ENCODE measurements at regions not wholly inside any gene's neighbourhood (a gene's known extent, or its start where the extent isn't known, plus 50 kb on each side); places are given as distances from the start of the nearest gene placed in this dataset.

DNA sequence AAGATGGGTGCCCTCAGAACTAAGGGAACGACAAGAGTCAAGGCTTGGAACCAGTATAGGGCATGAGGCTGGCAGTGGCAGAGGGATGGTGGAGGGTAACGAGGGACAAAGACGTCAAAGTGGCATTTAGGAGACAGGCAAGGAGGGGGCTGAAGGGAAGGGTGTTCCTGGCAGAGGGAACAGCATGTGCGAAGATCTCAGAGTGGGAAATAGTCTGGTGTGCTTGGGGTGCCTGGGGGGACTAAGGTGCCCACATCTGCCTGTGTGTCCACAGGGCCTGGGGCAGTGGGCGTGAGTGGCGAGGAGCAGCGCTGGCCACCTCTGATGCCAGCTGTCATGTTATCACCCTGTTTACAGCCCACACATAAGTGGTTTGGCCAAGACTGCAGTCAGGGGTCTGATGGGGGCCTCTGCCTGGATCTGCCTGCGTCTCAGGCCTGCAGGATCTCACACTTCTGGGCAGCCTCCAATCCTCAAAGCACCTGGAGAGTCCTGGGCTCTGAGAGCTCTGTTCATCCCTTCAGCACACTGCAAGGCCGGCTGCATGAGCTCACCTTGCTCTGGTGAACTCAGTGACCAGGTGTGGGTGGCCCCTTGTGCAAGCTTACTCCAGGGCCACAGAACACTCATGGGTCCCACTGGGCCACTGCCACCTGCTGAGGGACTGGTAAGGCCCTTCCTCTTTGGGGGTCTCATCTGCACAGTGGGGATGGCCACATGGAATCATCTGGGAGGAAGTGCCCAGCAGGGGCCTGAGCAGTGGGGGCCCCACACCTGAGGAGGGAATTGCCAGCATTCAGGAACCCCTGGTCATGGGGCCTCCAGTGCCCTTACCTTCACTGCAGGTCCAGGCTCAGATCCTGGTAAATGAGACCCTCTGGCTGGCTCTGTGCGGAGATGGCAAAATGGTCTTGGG lies 89.7 kb upstream of the SHISAL1 start:
- H3K9me3 Mint-ChIP-seq, result no peaks in the 10 kb centered on the region
- DNase-seq (ENCODE audit: low spot score in 2 of 2, unreplicated experiment in 2 of 2), result peak in 1 of 2 experiments; percentile 14
- H3K4me1 Mint-ChIP-seq, result peaks cover 13% of the 10 kb centered on the region
- no peak for TF ChIP-seq CTCF (IDR thresholded peaks at IDR 0.05; ENCODE audit: unreplicated experiment)
- peaks cover 27% of the 10 kb centered on the region for H3K27me3 Mint-ChIP-seq (ENCODE audit: low read depth)
- no peak overlapping the region for H3K27ac Mint-ChIP-seq
- no peaks in the 10 kb centered on the region for H3K36me3 Mint-ChIP-seq
- H3K4me3 Mint-ChIP-seq, result no peak overlapping the region

DNA sequence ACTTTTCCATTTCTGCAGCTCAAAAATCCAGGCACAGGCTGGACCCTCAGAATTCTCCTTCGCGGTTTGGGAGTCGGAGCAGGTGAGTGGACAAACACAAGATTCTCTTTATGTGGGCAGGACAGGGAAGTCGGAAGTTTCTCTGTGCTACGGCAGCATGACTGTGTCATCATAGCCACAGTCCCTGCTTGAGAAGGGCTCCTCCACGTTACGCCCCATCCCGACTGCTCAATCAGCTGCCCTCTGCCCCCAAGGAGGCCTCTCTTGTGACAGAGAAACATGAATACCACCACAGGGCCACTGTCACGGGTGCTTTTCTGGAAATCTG lies 89.0 kb upstream of the SHISAL1 start:
- H3K4me3 Mint-ChIP-seq, result no peak overlapping the region
- TF ChIP-seq CTCF (IDR thresholded peaks at IDR 0.05; ENCODE audit: unreplicated experiment), result no peak
- H3K27me3 Mint-ChIP-seq (ENCODE audit: low read depth), result peaks cover 31% of the 10 kb centered on the region
- no peaks in the 10 kb centered on the region for H3K9me3 Mint-ChIP-seq
- H3K27ac Mint-ChIP-seq, result no peak overlapping the region
- H3K4me1 Mint-ChIP-seq, result peaks cover 10% of the 10 kb centered on the region
- H3K36me3 Mint-ChIP-seq, result no peaks in the 10 kb centered on the region
- peak in 1 of 2 experiments; percentile 17 for DNase-seq (ENCODE audit: low spot score in 2 of 2, unreplicated experiment in 2 of 2)

- no peak for TF ChIP-seq CTCF (IDR thresholded peaks at IDR 0.05; ENCODE audit: unreplicated experiment)
- H3K4me3 Mint-ChIP-seq, result no peak overlapping the region
- H3K9me3 Mint-ChIP-seq, result no peaks in the 10 kb centered on the region
- no peak overlapping the region for H3K27ac Mint-ChIP-seq
- no peaks in the 10 kb centered on the region for H3K36me3 Mint-ChIP-seq
- H3K27me3 Mint-ChIP-seq (ENCODE audit: low read depth), result peaks cover 28% of the 10 kb centered on the region
- DNase-seq (ENCODE audit: low spot score in 2 of 2, unreplicated experiment in 2 of 2), result no peak
- peaks cover 12% of the 10 kb centered on the region for H3K4me1 Mint-ChIP-seq
Observed at GRCh38 chr22:44400763-44401060, 88.0 kb upstream of the SHISAL1 start.

GRCh38 chr22:44399906-44400762 lies 87.4 kb upstream of the SHISAL1 start:
- Mint-ChIP-seq H3K27me3 (ENCODE audit: low read depth) (peaks cover 28% of the 10 kb centered on the region), H3K9me3 (no peaks in the 10 kb centered on the region), H3K4me3 (no peak overlapping the region), H3K27ac (no peak overlapping the region), H3K4me1 (peaks cover 18% of the 10 kb centered on the region), H3K36me3 (no peaks in the 10 kb centered on the region)
- peak in 1 of 2 experiments; percentile 29 for DNase-seq (ENCODE audit: low spot score in 2 of 2, unreplicated experiment in 2 of 2)
- TF ChIP-seq CTCF (IDR thresholded peaks at IDR 0.05; ENCODE audit: unreplicated experiment), result no peak

DNA sequence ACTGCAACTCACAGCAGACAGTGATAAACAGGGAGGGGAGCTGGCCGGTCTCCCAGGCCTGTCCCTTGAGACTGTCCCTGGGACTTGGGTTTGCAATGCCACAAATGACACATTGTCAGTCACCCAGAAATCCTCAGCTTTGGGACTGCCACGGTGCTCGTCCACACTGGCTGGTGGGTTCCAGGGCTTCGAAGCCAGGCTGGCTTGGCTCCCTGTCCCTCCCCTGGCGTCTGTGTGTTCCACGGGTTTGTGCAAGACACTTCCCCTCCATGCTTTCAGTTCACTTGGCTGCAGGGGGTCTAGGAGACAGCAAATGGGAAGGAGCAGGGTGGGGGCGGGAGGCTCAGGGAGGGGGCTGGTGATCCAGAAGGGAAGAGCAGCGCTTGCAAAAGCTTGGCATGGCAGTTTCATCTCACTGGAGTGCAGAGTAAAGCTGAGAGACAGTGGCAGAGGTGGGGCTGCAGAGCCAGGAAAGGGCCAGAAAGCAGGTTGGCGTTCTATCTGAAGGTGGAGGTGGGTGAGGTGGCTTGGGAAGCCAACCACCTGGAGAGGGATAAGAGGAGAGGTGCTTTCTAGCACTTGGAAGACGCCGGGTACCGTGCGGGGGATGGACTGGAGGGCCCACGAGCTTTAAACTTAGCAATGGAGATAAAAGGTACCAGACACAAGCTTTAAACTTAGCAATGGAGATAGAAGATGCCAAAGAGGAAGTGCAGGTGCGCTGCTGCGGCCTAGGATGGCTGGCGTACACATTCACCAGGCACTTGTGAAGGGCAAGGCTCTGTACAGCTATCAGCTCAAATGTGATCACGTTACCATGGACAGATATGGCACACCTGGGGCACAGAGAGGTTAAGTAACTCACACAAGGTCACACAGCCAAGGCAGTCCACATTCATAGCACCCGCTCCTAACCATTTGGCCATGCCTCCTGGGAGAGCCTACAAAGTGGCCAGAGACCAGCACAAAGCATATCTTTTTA lies 86.4 kb upstream of the SHISAL1 start:
- H3K27me3 Mint-ChIP-seq (ENCODE audit: low read depth), result peaks cover 28% of the 10 kb centered on the region
- no peaks in the 10 kb centered on the region for H3K36me3 Mint-ChIP-seq
- no peak overlapping the region for H3K4me3 Mint-ChIP-seq
- H3K27ac Mint-ChIP-seq, result no peak overlapping the region
- peaks cover 20% of the 10 kb centered on the region for H3K4me1 Mint-ChIP-seq
- no peaks in the 10 kb centered on the region for H3K9me3 Mint-ChIP-seq
- TF ChIP-seq CTCF (IDR thresholded peaks at IDR 0.05; ENCODE audit: unreplicated experiment), result no peak
- peak in 1 of 2 experiments; percentile 30 for DNase-seq (ENCODE audit: low spot score in 2 of 2, unreplicated experiment in 2 of 2)

Measured in mesothelial cell of epicardium (in vitro differentiated cells).